ENCODE measurements at regions not wholly inside any gene's neighbourhood (a gene's known extent, or its start where the extent isn't known, plus 50 kb on each side); places are given as distances from the start of the nearest gene placed in this dataset.

DNA sequence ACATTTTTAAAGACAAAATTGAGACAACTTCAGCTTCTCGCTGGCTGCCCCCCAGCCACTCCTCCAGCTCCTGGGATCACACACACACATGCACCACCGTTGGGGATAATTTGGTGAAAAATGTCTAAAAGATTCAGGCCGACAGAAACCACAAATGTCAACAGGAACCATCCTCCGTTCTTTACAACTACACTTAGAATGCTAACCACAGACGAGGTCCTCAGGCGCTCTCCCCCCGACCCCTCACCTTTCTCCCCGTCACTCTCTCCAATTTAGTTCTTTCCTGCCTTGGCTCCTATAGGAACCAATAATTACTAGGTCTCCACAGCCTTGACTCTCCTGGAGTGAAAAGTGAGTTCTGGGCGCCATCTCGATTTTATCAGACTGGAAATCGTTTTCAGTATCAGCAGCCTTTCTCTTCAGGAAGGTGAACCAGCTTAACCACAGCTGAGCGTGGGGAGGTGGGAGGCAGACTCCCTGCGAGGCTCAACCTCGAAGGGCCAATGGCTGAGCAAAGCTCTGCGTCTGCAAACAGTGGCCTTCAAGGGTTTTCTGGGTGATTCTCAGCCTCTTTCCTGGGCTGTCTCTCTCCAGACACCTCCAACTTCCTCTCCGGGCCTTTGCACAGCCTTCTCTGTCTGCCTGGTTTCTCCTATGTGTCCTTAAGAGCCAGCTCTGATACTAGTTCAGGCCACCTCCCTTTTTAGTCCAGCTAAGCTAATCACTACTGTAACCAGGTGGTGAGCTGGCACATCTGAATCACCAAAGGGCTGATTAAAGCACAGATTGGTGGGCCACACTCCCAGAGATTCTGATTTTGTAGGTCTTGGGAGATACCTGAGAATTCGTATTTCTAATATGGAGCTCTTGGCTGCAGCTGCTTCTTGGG, 115.7 kb upstream of the COPS8 start:
- ChIA-PET CTCF (ENCODE audit: low intra/inter-chr PET ratio) (no interaction called here), POLR2A (no interaction called here)
- H3K36me3 ChIP-seq (ENCODE audit: control insufficient read depth, insufficient read depth, low read length) = no peaks in the 10 kb centered on the region
- H3K27me3 ChIP-seq (ENCODE audit: control insufficient read depth in 2 of 2, insufficient read depth in 2 of 2, low read length in 2 of 2) = peaks cover 0 to 28% of the 10 kb centered on the region in 2 experiments; a peak in 2 of 5 replicates
- H2AFZ ChIP-seq (ENCODE audit: low read depth, low read length) = no peak overlapping the region
- no peaks in the 10 kb centered on the region for H3K9me1 ChIP-seq (ENCODE audit: control insufficient read depth, insufficient read depth, low read length)
- no peak overlapping the region for H3K9ac ChIP-seq (ENCODE audit: insufficient read depth in 1 of 2, low read depth in 2 of 2, low read length in 2 of 2)
- in situ Hi-C loops (cut with MboI) = no loop called here
- ATAC-seq (no peak), DNase-seq (ENCODE audit: extremely low read depth in 1 of 4, low spot score in 3 of 4) (no peak), FAIRE-seq (no peak)
- H3K4me1 ChIP-seq (replicated peaks in 1 of 2; ENCODE audit: control insufficient read depth in 2 of 2, insufficient read depth in 2 of 2, low read length in 2 of 2) = no peaks in the 10 kb centered on the region
- no peak for TF ChIP-seq FOXP1 (CRISPR knock-in tag; IDR thresholded peaks at IDR 0.05)
- no peak for TF ChIP-seq TAF9B (IDR thresholded peaks at IDR 0.05; ENCODE audit: partially characterized antibody)
- TF ChIP-seq, protein P1, sequence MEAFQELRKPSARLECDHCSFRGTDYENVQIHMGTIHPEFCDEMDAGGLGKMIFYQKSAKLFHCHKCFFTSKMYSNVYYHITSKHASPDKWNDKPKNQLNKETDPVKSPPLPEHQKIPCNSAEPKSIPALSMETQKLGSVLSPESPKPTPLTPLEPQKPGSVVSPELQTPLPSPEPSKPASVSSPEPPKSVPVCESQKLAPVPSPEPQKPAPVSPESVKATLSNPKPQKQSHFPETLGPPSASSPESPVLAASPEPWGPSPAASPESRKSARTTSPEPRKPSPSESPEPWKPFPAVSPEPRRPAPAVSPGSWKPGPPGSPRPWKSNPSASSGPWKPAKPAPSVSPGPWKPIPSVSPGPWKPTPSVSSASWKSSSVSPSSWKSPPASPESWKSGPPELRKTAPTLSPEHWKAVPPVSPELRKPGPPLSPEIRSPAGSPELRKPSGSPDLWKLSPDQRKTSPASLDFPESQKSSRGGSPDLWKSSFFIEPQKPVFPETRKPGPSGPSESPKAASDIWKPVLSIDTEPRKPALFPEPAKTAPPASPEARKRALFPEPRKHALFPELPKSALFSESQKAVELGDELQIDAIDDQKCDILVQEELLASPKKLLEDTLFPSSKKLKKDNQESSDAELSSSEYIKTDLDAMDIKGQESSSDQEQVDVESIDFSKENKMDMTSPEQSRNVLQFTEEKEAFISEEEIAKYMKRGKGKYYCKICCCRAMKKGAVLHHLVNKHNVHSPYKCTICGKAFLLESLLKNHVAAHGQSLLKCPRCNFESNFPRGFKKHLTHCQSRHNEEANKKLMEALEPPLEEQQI (IDR thresholded peaks at IDR 0.05) = no peak
- no peak for TF ChIP-seq HDGF (IDR thresholded peaks at IDR 0.05)
- TF ChIP-seq, protein P2, sequence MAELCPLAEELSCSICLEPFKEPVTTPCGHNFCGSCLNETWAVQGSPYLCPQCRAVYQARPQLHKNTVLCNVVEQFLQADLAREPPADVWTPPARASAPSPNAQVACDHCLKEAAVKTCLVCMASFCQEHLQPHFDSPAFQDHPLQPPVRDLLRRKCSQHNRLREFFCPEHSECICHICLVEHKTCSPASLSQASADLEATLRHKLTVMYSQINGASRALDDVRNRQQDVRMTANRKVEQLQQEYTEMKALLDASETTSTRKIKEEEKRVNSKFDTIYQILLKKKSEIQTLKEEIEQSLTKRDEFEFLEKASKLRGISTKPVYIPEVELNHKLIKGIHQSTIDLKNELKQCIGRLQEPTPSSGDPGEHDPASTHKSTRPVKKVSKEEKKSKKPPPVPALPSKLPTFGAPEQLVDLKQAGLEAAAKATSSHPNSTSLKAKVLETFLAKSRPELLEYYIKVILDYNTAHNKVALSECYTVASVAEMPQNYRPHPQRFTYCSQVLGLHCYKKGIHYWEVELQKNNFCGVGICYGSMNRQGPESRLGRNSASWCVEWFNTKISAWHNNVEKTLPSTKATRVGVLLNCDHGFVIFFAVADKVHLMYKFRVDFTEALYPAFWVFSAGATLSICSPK (IDR thresholded peaks at IDR 0.05; ENCODE audit: borderline replicate concordance) = no peak
- TF ChIP-seq EGR1 (conservative IDR thresholded peaks at IDR 0.05) = no peak
- TF ChIP-seq, protein P3, sequence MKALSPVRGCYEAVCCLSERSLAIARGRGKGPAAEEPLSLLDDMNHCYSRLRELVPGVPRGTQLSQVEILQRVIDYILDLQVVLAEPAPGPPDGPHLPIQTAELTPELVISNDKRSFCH (CRISPR knock-in tag; IDR thresholded peaks at IDR 0.05) = no peak
- TF ChIP-seq, protein P3 (tag; IDR thresholded peaks at IDR 0.05) = no peak
- TF ChIP-seq FOXA1 (IDR thresholded peaks at IDR 0.05; ENCODE audit: borderline replicate concordance) = no peak
- intact Hi-C loops (cut with micrococcal nuclease) = no loop called here
- H4K20me1 ChIP-seq (replicated peaks; ENCODE audit: control insufficient read depth, insufficient read depth, low read length) = no peaks in the 10 kb centered on the region
- no TSS peak for BruUV-seq (replicated peaks)
- H3K4me2 ChIP-seq (ENCODE audit: insufficient read depth, low read length) = no peak overlapping the region
- H3K9me3 ChIP-seq (replicated peaks; ENCODE audit: control insufficient read depth, insufficient read depth, low read depth, low read length) = no peaks in the 10 kb centered on the region
- WGBS (ENCODE audit: insufficient coverage, low coverage, missing lambda C conversion rate) = 0% methylated on average over 16 of the region's 17 CpGs
- H3K79me2 ChIP-seq (ENCODE audit: control insufficient read depth, insufficient read depth, low read length) = no peaks in the 10 kb centered on the region
- no peak overlapping the region for H3K4me3 ChIP-seq
- H3K27ac ChIP-seq (ENCODE audit: extremely low read depth, low read depth, low read length) = no peak overlapping the region

Measured in K562 (cell line).